ENCODE measurements at regions not wholly inside any gene's neighbourhood (a gene's known extent, or its start where the extent isn't known, plus 50 kb on each side); places are given as distances from the start of the nearest gene placed in this dataset.
"Not testable (repeated sequence)": the region's sequence is repeated elsewhere in the genome, so short reads cannot be mapped to it uniquely, and the experiment has no call there.

DNA sequence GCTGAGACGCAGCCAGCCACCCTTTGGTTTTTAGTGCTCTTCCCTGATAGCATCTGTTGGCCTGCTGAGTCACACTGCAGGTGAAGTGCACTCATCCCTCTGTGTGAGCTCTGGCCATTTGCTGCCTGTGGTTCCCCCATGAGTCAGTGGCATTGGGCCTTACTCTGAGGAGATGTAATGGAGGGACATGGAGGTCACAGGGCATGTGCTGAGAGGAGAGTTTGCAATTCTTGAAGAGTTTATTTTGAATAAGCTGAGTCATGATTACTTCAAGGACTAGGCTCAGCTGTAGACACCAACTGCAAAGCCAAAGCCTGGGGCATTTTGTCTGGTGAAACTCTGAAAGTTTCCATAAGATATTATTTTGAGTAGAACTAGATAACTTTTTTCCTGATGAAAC, 200.3 kb downstream of the BCL2L11 start:
- DNase-seq = not testable (repeated sequence)

DNA sequence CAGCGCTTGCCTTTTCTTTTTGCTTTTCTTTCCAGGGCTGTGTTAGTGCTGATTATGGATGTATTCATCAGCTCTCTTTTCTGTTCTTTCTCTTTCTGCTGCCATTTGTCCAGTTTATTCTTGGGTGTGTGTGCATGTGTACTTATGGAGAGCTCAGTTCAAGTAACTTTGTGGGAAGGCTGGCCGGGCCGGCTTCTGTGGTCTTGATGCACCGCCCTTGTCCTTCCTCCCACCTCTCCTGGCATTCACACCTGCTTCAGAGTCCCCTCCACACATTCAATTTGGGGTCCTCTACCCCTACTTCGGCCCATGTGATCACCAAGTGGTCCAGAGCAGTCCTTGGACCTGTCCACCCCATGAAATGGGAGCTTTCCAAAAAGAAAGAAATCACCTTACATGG, 202.7 kb downstream of the BCL2L11 start:
- not testable (repeated sequence) for DNase-seq

DNA sequence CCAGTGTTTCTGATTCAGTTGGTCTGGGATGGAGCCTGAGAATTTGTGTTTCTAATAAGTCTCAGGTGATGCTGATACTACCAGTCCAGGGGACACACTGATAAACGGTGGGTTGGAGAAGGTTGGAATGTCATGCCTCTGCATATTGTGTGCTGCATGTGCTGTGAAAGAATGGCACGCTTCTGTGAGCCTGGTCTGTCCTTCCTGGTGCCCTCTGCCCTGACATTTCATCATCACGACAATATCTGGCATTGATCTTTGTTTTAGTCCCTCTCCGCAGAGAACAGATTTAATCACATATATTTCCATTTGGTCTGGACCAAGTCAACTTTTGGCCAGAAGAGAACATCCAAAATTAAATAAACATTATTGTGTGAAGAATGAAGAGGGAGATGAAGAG, 207.0 kb downstream of the BCL2L11 start:
- not testable (repeated sequence) for DNase-seq

DNA sequence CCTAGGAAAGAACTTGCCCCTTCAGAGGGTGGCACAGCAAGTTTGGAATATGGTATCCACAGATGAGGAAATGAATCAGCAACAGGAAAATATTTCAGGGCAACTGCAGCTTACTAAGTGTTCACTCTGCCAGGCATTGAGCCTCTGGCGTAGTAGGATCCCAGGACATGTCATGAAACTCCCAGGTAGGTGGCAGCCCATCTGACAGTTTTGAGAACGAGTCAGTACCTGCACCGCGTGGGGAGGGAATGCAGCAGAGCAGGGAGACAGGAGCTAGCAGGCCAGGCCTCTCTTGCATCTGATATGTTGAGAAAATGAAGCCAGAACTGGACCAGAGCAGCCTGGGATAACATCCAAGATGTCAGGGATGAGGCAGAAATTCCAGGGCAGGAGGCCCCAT, 208.6 kb downstream of the BCL2L11 start:
- DNase-seq = not testable (repeated sequence)

DNA sequence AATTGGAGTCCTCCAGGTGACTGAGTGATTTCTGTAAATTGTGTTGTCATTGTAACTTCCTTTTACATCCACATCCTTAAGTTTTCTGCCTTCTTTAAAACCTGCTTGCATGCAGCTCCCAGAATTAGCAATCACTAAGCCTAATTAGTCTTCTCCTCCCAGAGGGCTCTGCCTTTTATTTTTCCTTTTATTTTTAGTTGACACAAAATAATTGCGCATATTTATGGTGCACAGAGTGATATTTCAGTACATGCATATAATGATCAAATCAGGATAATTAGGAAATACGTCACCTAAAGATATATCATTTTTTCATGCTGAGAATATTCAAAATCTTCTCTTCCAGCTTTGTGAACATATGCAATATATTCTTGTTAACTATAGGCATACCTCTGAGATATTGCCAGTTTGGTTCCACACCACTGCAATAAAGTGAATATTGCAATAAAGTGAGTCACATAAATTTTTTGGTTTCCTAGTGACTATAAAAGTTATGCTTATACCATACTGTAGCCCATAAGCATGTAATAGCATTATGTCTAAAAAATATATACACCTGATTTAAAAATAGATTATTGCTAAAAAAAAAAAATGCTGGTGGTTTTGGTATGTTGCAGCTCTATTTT, 210.5 kb downstream of the BCL2L11 start:
- DNase-seq = not testable (repeated sequence)

DNA sequence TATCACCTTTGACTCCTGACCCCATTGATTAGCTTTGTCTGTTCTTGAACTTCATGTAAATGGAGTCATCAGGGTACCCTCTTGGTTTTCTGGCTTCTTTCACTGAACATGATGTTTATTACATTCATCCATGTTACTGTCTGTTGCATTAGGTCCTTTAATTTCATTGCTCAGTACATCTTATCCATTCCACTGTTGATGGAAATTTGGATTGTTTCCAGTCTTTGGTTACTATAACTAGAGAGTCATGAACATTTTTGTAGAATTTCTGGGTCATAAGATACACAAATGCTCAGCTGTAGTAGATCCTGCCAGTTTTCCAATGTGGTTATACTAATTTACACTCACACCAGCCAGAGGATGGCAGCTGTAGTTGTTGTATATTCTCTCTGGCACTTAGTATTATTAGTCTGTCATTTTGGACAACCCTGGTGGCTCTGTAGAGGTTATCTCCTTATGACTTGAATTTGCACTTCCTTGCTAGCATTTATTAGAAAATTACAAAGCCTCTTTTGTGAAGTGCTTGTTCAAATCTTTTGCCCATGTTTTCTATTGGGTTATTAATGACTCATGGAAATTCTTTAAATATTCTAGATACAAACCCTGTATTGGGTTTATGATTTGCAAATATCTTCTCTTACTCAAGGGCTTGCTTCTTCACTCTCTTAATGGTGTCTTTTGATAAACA, 214.7 kb downstream of the BCL2L11 start:
- not testable (repeated sequence) for DNase-seq

DNA sequence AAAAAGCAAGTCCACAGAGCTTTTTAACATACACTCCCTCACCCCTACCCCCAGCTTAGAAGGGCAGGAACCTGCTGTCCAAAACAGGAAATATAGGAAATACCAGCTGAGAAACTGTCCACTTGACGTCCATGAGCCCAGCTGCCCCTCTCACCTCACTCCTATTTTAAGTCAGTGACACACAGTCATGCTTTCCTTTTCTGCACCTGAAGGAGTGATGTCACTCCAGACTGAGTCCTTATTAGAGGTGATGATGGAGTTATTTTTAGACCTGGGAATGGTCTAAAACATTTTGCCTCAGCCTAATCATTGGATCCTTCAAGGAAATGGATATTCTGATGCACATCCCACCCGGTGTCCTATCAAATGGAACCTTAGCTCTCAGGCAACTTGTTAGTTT, 217.8 kb downstream of the BCL2L11 start:
- DNase-seq = not testable (repeated sequence)

DNA sequence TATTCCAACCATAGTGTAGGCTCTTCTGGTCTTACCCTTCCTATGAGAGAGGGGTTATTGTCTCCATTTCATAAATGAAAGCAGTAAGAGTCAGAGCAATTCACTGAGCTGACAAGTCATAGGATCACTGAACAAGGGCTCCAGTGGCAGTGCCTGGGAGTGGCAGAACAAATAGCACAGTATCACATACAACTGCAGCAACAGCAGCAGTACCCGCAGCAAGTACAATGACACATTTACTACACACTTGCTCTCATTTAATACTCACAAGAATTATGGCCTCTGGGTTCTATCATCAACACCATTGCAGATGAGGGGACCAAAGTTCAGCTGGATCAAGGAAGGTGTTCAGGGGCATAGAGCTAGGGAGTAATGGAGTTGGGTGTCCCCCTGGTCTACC, 218.8 kb downstream of the BCL2L11 start:
- DNase-seq = not testable (repeated sequence)

DNA sequence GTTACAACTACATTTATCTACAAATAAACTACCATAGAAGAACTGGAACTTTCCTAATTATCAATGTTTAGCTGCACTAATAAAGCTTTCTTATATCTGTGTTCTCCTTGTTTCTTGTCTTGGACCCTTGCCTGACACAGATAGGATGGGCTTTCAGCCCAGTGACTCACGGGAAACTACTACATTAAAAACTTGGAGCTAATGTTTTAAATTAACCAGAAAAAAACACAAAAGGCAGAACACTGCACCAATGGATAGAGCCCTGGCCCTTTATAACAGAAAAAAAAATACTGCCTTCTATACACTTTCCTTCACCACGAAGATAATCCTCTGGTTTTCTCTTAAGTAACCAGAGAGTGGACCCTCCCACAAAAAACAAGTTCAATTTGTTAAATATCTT, 223.9 kb downstream of the BCL2L11 start:
- DNase-seq = not testable (repeated sequence)

DNA sequence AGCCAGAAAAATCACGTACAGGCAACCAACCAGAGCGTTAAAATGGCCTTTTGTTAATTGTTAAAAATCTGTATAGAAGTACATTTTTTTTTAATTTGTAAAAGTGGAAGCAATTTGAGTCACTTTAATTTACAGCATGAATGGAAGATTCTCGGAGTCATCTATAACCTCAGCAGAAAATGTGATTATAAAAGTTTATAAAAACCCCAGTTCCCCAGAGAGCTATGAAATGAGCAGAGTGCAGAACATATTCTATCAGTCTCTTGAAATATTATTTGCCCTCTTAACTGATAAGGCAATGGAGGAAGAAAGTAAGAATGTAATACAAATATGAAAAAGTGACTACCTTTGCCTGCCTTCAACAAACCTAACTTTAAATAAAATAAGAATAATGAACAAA, 224.7 kb downstream of the BCL2L11 start:
- not testable (repeated sequence) for DNase-seq

DNA sequence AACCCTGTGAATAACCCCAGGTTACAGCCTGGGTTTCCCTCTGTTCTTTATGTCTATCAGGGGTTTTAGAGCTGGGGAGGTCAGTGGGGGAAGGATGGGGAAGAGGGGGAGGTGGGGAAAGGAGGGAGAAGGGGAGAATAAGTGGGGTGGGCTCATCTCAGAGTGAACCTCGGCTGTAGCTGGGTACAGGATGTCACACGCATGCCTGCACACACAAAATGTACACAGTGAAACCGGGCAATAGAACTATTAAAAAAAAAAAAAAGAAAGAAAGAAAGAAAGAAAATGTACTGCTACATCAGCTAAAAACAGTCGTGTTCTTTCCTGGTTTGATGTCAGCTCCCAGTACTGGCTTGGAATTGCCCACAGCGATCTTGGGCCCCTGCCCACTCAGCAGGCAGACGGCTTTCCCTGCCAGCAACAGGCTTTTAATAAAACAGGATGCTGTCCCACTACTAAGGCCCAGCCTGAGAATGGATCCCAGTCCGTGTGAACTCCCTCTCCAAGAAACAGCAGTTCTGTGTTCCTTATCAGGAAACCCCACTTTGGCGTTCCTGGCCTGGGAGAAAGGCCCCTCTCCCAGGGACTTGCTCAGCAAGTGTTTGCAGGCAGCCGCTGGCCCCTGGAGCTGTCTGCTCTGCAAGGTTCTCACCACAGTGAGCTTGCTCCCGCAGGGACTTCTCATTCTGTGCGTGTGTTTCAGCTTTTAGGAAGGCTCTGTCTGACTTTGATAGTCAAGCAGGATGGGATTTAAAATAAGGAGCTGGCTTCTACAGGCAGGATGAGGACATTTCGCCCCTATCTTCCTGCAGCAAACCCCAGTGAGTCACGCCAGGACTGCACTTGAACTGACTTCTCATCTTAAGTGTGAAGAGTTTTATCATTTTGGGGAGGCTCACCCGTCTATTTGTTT, 225.6 kb downstream of the BCL2L11 start:
- DNase-seq = not testable (repeated sequence)

DNA sequence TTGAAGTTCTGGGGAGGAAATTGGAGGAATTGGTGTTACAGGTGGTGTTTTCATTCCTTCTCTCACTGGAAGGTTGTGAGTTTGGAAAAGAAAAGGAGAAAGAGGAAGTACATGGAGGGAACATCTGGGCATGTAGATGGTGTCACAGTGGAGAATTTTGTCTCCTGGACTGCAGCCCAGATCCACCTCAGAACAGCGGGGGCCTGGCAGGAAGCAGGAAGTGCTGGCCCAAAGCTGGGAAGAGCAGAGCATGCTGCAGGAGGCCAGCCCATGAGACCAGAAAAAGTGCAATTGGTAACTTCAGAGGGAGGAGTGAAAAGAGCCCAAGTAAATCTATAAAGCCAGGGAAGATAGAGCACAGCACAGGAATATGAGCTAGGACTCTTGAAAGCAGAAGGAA, 227.0 kb downstream of the BCL2L11 start:
- not testable (repeated sequence) for DNase-seq

DNA sequence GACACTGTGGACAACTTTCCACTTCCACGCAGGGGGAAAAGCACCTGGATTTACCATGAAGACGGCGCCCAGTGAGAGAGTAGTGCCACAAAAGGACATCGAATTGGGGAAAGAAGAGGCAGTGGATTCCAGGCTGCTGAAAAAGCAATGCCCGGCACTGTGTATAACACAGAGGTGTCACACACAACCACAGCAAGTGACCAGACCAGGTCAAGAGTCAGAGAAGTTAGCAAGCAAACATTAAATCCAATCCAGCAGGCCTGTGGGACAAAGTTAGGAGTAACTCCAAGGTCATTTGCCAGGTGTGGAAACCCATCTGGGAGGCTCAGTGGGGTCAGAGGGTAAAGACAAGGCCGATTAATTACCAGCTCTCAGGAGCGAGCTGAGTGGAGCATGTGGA, 227.6 kb downstream of the BCL2L11 start:
- not testable (repeated sequence) for DNase-seq

DNA sequence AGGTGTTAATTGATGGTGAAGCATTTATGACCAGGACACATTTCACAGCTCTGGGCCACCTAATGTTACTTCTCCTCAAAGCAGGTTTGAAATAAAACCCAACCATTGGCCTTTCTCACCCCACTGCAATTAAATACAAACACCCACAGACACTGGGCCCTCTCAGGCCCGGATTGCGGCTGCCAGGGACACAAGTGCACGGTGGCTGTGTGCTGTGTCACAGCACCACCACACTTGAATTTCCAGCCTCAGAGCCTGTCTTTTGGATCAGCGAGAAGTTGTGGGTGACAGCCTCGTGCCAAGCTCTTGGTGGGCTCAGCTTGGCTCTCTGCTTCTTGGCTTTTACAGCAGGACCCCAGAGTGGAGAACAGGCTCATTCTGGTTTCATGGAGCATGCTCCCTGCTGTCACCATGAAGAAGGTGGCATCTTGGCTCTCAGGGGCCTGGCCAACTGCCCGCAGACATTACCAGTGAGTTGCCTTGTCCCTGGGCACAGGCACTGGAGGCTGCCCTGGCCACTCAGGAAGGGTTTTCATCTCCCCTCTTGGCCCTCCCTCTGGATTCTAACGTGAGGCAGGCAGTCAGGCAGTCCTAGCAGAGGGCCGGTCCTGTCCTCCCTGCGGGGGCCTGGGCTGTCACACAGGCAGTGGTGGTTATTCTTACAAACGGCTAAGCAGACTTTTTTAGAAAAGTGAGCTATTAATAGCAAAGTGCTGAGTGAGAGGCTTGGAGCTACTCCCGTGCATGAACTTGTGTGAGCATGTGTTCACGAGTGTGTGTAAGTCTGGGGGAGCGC, 234.5 kb downstream of the BCL2L11 start:
- DNase-seq = not testable (repeated sequence)

DNA sequence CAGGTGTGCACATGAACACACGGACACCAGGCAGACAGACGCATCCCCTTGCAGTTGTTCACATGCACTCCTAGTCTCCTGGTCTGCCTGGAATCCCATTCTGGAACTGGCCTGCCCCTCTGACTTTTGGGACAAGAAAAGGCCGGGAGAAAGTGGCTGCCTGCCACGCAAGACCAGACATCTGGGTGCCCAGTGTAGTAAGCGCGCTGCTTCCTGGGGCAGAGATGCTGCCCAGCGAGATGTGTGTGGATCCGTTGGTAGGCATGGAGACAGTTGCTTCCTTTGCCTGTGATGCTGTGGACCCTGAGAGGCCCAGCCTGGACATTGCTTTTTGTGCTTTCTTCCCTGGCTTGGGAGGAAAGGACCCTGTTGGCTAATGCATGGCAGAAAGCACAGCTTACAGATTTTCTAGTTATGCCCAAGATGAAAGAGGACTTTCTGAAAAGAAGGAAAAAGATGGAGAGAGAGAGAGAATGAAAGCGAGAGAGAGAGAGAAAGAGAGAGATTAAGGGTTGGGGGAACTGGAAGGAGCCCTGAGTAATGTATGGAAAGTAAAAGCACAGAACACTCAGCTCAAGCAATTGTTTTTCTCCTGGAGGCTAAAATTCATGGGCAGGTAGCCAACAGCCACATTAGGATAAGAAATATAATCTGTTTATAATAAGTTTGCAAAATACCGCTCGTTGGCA, 235.3 kb downstream of the BCL2L11 start:
- not testable (repeated sequence) for DNase-seq

DNA sequence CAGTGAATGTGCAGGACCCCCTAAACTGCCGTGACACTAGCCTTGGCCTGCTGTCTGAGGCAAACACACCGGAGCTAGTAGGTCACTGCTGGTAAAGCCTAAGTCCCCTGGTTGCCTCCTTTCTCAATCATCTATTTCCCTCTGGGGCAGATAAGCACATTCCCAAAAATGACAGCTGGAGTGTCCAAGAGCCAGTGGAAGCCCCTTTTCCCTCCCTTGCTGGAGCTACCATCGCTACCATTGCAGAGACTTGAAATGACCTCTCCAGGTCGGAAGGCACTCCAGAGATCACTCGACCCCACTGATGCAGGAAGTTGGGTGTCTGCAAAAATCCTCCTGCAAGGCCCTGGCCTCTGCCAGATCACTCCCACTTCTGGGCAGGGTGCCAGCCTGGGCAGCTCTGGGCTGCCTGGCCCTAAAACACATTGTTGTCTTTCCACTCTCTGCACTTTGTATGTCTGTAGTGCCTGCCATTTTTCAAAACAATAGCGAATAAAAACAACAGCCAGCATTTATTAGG, 235.9 kb downstream of the BCL2L11 start:
- not testable (repeated sequence) for DNase-seq

DNA sequence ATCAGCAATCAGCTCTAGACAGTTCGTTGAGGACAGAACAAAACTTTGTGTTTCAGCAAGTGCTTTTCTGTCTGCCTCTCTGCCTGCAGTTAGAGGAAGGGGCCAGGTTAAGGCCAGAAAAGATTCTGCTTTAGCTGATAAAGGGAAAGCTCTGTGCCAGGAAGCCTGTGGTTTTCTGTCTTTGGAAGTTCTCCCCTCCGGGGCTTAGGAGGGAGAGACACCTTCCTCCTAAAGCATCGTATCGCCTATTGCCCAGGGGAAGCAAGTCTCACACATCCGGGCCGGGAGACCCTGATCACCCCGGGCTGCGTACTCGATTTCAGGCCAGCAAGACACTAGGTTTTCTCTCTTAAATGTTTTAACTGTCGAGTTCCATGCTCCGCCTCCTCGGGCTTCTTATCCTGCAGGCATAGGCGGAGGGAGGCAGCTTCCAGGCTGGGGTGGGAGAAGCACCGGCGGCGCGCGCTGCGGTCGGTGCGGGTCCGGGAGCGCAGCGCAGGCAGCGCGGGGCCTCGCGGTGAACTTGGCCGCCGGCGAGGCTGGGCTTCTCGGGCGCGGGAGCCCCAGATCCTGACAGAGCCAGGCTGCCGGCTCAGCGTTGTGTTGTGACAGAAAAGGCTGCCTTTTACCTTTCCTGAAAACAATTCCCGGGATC, 245.4 kb downstream of the BCL2L11 start:
- DNase-seq = not testable (repeated sequence)

DNA sequence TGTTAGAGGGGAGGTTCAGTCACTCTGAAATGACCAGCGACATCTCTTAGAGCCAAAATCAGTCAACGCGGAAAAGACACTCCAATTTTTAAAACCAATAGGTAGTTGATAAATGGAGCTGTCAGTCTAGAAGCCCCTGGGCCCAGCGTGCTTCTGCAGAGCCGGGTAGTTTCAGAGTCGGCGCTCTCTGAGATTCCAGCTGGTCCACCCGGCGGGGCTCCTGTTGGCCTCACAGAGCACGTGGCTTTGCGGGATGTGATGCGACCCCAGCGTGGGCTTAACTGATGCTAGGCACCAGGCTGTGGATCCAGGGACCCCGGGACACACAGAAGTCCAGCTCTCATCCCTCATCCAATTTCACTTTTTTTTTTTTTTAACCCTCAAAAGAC, 245.9 kb downstream of the BCL2L11 start:
- not testable (repeated sequence) for DNase-seq

DNA sequence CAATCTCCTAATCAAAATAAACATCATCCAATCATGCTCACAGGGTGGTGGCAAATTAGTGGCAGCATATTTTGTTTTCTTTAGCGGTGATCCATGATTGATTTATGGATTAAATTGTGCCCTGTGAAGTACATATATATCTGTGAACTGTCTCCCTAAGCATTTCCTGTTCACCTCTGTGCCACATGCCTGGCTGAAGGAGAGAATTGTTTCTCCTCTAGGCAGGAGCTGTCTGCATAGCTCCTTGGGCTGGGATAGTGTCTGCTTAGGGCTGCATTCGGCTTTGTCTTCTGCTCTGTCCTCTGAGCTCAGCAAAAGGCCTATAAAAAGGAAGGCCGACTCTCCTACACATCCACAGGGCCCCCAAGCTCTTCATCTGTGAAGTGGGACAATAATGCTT, 246.4 kb downstream of the BCL2L11 start:
- DNase-seq = not testable (repeated sequence)

DNA sequence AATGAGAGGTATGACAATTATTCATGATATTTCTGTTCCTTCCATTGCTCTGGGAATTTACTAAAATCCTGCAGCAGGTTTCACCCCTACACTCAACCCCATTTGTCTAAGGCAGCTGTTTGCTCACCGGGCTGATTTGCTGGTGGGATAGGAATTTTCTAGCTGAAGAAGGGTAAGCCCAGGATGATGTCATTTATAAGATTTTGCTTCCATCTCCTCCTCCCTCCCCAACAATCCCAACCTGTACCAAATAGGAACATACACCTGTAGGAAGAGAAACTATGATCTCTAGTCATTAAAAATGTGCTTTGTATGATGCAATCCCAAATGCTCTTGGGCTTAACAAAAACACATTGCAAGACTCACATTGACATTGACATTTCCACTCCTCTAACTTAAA, 247.2 kb downstream of the BCL2L11 start:
- not testable (repeated sequence) for DNase-seq

DNA sequence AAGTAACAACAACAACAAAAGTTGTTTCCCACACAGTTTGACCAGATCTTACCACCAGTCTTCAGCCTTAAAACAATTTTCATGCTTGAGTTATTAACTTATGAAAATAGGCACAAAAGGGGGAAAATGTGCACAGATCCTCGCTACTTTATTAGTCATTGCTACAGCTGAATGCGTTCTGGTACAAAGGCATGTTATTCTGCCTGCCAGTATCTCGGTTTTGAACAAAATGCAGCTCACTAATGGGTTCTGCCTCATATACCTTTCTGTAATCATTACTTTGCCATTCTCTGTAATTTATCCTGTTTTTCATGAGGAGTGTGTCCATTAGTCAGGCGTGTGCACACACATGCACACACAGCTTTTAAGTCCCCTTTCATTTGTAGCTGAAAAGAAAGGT, 247.6 kb downstream of the BCL2L11 start:
- DNase-seq = not testable (repeated sequence)

Measured in NCI-H187 treated with DMSO at 0.1 percent for 48 hours (cell line).